Type B pancreatic cell (in vitro differentiated cells): ENCODE measurements at regions not wholly inside any gene's neighbourhood (a gene's known extent, or its start where the extent isn't known, plus 50 kb on each side); places are given as distances from the start of the nearest gene placed in this dataset.
A peak's percentile ranks its signal among the peaks of the same experiment; 100 is the strongest.

ENCODE experiments used
- DNase-seq: peaks from one replicate; pipeline ENCODE4 v3.0.0; 2021; ENCODE audit warnings: mixed read lengths; ENCODE audit not compliant: unreplicated experiment; ENCODE audit errors: extremely low spot score
- H3K27ac Mint-ChIP-seq: 2 replicates; pipeline ENCODE4 v1.8.0; 2021; ENCODE audit warnings: mild to moderate bottlenecking, mixed read lengths
- H3K27me3 Mint-ChIP-seq: 2 replicates; pipeline ENCODE4 v1.8.0; 2021; ENCODE audit warnings: mixed read lengths
- H3K36me3 Mint-ChIP-seq: 2 replicates; pipeline ENCODE4 v1.8.0; 2021; ENCODE audit warnings: mixed read lengths
- H3K4me1 Mint-ChIP-seq: one replicate; pipeline ENCODE4 v1.8.0; 2021; ENCODE audit warnings: mixed read lengths; ENCODE audit not compliant: unreplicated experiment
- H3K4me3 Mint-ChIP-seq: 2 replicates; pipeline ENCODE4 v1.8.0; 2021; ENCODE audit warnings: mild to moderate bottlenecking, mixed read lengths
- H3K9me3 Mint-ChIP-seq: 2 replicates; pipeline ENCODE4 v1.8.0; 2021; ENCODE audit warnings: mixed read lengths
- TF ChIP-seq, protein P1 (sequence below): fragments of 200-600 bp; sonication (generic); conservative IDR thresholded peaks from 2 replicates; pipeline ENCODE4 v1.5.0; 2021; ENCODE audit warnings: antibody characterized with exemption, mild to moderate bottlenecking

DNA sequence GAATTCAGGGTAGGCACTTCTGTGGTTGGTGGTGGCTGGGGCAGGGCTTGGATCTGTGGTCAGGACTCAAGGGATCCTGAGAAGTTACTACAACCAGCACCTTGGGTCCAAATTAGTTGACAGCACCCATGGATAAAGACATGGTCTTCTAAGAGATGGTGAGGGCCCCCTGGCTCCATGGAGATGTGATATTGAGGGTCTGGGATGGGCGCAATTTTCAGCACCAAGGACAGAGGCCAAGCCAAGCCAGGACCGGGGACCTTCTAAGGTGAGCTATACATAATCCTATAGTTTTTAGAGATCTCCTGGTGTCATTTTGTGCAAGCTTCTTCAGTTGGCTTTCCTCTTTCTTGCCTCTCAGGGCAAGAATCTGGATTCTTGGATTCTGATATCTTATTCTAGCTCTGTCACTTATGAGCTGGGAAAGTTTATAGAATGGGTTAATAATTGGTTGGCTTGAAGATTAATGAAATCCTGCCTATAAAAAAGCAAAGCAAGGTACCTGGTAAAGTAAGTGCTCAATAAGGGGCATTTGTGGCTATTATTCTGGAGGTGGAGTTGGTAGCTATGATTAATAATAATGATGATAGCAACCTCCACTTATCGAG is 130.1 kb upstream of the LHX5 start:
- peaks cover 68% of the 10 kb centered on the region for H3K27me3 Mint-ChIP-seq
- TF ChIP-seq, protein P1, sequence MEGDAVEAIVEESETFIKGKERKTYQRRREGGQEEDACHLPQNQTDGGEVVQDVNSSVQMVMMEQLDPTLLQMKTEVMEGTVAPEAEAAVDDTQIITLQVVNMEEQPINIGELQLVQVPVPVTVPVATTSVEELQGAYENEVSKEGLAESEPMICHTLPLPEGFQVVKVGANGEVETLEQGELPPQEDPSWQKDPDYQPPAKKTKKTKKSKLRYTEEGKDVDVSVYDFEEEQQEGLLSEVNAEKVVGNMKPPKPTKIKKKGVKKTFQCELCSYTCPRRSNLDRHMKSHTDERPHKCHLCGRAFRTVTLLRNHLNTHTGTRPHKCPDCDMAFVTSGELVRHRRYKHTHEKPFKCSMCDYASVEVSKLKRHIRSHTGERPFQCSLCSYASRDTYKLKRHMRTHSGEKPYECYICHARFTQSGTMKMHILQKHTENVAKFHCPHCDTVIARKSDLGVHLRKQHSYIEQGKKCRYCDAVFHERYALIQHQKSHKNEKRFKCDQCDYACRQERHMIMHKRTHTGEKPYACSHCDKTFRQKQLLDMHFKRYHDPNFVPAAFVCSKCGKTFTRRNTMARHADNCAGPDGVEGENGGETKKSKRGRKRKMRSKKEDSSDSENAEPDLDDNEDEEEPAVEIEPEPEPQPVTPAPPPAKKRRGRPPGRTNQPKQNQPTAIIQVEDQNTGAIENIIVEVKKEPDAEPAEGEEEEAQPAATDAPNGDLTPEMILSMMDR = no peak
- DNase-seq = no peak
- H3K4me3 Mint-ChIP-seq = no peak overlapping the region
- H3K36me3 Mint-ChIP-seq = no peaks in the 10 kb centered on the region
- no peaks in the 10 kb centered on the region for H3K9me3 Mint-ChIP-seq
- H3K27ac Mint-ChIP-seq = no peak overlapping the region
- H3K4me1 Mint-ChIP-seq = no peaks in the 10 kb centered on the region

DNA sequence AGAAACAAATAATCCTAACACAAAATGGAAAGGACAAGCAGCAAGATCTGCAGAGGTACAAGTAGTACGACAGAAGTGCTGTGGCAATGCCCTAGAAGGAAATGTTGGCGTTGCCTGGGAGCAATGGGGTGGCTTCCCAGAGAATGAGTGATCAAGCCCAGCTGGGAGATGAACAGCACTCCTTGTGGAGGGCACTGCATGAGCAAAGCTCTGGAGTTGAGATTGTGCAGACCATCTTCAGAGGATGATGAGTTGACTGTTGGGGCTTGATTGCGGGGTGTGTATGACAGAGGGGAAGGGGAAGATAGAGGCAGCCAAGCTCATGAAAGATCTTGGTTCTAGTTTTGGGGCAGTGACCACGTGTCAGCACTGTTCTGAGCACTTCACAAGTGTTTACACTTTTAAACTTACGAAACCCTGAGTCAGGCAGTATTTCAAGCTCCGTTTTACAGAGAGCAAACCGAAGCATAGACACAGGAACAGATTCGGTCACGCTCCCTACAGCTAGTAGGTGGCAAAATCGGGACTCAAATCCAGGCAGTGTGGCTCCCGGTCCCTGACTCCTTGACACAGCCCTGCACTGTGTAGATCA is 127.2 kb upstream of the LHX5 start:
- Mint-ChIP-seq H3K27ac (no peak overlapping the region), H3K4me1 (no peaks in the 10 kb centered on the region), H3K9me3 (no peaks in the 10 kb centered on the region), H3K27me3 (peaks cover 75% of the 10 kb centered on the region), H3K4me3 (no peak overlapping the region), H3K36me3 (no peaks in the 10 kb centered on the region)
- DNase-seq = no peak
- TF ChIP-seq, protein P1 = no peak

DNA sequence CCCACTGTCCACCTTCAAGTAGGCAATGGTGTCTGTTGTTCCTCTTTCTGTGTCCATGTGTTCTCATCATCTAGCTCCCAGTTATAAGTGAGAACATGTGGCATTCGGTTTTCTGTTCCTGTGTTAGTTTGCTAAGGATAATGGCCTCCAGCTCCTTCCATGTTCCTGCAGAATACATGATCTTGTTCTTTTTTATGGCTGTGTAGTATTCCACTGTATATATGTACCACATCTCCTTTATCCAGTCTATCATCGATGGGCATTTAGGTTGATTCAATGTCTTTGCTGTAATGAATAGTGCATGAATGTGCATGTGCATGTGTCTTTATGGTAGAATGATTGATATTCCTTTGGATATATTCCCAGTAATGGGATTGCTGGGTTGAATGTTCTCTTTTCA is 123.3 kb upstream of the LHX5 start:
- Mint-ChIP-seq H3K27me3 (peaks cover 84% of the 10 kb centered on the region), H3K27ac (no peak overlapping the region), H3K36me3 (no peaks in the 10 kb centered on the region), H3K4me1 (no peaks in the 10 kb centered on the region), H3K4me3 (no peak overlapping the region), H3K9me3 (no peaks in the 10 kb centered on the region)
- TF ChIP-seq, protein P1 = no peak
- DNase-seq = no peak

DNA sequence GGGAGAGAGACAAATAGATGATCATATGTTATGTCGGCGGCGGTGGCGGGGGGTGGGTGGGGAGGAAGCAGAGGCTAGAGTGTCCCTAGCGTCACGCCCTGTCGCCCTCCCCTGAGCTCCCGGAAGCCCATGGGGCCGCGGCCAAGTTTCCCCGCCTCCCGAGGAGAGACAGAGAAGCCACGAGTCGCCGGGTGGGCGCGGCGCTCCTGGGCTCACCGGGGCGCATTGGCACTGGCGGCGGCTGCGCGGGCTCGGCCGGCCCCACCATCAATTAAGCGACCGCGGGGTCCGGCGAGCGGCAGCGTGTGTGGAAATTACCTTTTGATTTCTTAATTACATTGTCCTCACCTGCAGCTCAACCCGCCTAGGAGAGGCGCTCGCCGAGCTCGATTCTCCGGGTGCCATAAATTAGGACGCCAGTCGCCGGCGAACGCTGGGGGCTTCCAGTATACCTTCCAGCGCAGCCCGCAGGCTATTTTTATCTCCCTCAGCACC is 119.9 kb upstream of the LHX5 start:
- H3K27ac Mint-ChIP-seq = no peak overlapping the region
- H3K4me3 Mint-ChIP-seq = peak overlapping the region; percentile 61
- H3K27me3 Mint-ChIP-seq = peaks cover 88% of the 10 kb centered on the region
- no peaks in the 10 kb centered on the region for H3K36me3 Mint-ChIP-seq
- TF ChIP-seq, protein P1 = no peak
- H3K9me3 Mint-ChIP-seq = no peaks in the 10 kb centered on the region
- no peak for DNase-seq
- no peaks in the 10 kb centered on the region for H3K4me1 Mint-ChIP-seq

DNA sequence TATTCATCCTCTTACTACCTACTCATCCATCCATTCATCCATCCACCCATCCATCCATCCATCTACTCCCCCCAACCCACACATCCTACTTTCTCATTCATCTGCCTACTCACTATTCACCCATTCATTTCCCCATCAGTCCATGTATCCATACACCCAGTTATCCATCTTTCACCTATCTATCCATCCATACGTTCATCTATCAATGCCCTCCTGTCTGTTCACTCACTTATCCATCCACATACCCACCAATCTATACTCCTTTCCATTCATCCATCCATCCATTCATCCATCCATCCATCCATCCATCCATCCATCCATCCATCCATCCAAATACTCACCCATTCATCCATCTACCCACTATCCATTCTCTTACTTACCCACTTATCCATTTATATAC is 117.8 kb upstream of the LHX5 start:
- TF ChIP-seq, protein P1 = no peak
- no peak overlapping the region for H3K27ac Mint-ChIP-seq
- no peak overlapping the region for H3K4me3 Mint-ChIP-seq
- no peaks in the 10 kb centered on the region for H3K9me3 Mint-ChIP-seq
- DNase-seq = no peak
- peaks cover 89% of the 10 kb centered on the region for H3K27me3 Mint-ChIP-seq
- H3K36me3 Mint-ChIP-seq = no peaks in the 10 kb centered on the region
- no peaks in the 10 kb centered on the region for H3K4me1 Mint-ChIP-seq
